CD4-positive, alpha-beta T cell treated with Interleukin-17A for 4 hours (primary cell): ENCODE measurements at regions not wholly inside any gene's neighbourhood (a gene's known extent, or its start where the extent isn't known, plus 50 kb on each side); places are given as distances from the start of the nearest gene placed in this dataset.
"Not testable (repeated sequence)": the region's sequence is repeated elsewhere in the genome, so short reads cannot be mapped to it uniquely, and the experiment has no call there.

Source experiments
- DNase-seq: peaks from one replicate; pipeline ENCODE4 v3.0.0-alpha.2; 2020; ENCODE audit warnings: mixed read lengths

DNA sequence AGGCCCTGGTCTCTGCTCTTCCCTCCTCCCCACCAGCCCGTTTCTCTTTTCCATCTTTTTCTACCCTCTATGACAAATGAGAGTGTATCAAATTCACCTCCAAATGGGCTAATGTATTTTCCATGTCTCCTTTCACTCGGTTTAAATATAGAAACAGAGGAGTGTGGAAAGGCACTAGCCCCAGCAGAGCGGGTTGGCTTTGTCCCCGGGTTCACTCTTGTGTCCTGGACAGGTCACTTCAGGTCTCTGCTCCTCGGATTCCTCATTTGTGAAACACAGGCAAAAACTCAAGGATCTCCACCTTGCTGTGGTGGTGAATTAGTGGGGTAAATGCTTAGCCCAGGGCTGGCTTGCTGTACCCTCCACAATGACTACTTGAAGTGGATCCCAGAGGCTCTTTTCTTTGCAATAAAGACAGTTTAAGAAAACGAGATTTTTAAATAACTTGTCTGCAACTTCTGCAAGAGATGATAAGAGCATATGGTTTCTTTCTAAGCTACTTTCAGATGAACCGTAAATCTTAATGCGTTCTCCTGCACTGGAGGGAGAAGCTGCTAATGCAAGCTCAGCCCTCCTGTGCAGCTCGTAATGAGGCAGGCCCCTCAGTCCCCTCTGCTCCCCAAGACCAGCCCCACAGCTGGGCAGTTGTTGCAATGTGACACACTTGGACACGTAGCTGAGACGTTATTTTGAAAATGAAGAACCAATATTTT, 292.9 kb downstream of the THBS2 start:
- DNase-seq = no peak

- no peak for DNase-seq
These were observed 293.9 kb downstream of the THBS2 start for GRCh38 chr6:168959696-168960095.

GRCh38 chr6:168956884-168957730, 296.5 kb downstream of the THBS2 start:
- peak; percentile 49 for DNase-seq

DNA sequence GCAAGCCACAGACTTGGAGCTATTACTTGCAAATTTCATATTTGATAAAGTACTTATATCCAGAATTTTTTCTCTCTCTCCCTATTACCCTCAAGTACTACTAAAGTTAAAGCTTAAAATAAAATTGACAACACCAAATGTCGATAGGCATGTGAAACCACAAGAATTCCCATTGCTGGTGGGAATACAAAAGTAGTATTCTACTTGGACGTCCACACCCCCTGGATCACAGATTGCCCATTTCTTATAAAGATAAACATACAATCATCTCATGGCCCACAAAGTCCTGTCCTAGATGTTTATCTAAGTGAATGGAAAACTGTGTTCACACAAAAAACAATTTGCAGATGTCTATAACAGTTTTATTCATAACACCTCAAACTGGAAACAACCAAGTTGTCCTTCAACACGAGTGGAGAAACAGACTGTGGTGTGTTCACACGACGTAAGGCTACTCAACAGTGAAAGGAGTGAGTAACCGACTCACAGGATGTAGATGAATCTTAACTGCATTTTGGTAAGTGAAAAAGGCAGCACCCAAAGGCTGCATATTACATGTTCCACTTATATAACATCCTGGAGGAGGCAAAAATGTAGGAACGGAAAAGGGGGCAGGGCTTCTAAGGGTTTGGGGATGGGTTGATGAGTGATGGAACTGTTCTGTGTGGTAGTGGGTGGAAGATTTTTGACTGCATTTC, 297.4 kb downstream of the THBS2 start:
- no peak for DNase-seq

GRCh38 chr6:168953461-168953860, 300.2 kb downstream of the THBS2 start:
- no peak for DNase-seq

GRCh38 chr6:168951217-168951616, 302.4 kb downstream of the THBS2 start:
- no peak for DNase-seq

GRCh38 chr6:168950858-168951214, 302.8 kb downstream of the THBS2 start:
- no peak for DNase-seq

- DNase-seq = no peak
These were observed 303.4 kb downstream of the THBS2 start for GRCh38 chr6:168949981-168950857.

DNA sequence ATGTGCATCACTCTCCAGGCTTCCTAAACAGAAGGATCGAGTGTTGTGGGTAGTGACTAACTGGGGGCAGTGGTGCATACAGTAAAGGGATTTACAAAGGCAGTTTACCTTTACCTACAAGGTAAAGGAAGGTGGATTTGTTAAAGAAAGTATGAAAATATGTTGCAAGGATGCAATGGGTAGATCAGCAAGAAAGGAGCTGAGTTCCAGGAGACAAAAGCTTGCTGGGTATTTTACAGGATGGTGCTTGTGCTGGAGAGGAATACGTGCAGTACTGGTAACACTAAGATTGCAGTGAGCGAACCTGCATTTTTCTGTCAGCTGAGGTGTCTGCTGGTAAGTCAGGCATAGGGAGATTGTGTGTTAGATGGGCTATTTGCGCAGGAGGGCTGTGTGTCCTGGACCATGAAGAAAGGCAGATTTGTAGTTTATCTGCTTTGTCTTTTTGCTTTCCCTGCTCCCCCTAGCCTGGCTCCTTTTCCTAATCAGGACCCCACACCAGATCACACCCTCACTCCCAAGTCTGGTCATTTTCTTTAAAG, 304.6 kb downstream of the THBS2 start:
- no peak for DNase-seq

DNA sequence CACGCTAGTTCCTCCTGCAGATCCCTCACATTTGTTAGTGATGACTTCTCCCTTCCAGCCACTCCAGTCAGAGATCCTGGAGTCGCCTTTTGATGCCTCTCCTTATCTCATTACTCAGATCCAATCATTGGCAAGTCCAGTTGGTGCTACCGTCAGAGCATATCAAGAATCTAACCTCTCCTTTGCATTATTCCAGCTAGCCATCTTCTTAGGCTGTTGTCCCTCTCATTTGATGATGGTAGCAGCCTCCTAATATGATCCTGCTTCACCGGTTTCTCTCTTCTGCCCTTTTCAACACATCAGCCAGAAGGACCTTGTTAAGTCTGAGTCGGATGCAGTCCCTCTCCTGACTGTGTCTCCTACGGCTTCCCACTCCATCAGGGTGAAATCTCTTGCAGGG, 305.6 kb downstream of the THBS2 start:
- DNase-seq = no peak

DNA sequence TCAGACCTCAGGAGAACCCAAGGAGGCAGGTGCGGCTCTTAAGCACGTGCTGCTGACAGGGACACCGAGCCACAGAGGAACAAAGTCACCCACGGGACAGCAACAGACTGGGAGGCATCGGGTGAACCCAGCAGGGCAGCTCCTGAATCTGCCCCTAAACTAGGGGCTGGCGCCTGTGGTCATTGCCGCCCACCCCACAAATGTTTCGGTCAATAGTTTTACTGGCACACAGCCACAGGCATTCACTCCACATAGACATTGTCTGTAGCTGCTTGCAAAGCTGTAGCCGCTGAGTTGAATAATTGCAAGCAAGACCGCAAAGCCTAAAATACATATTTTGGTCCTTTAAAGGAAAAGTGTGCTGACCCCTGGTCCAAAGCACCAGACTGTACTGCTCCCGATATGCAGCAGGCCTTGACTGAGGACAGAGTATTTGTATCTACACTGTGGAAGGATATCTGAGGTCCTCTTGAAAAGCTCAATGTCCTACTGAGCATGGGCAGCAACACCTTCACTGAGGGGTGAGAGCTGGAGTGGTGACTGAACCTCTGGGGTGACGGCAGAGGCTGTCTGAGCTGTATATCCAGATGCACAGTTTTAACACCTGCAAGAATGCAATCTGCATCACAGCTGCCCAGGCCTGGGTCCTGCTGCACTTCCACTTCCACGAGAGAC, 310.3 kb downstream of the THBS2 start:
- DNase-seq = no peak

- no peak for DNase-seq
These were observed 311.0 kb downstream of the THBS2 start for GRCh38 chr6:168942646-168943045.

DNA sequence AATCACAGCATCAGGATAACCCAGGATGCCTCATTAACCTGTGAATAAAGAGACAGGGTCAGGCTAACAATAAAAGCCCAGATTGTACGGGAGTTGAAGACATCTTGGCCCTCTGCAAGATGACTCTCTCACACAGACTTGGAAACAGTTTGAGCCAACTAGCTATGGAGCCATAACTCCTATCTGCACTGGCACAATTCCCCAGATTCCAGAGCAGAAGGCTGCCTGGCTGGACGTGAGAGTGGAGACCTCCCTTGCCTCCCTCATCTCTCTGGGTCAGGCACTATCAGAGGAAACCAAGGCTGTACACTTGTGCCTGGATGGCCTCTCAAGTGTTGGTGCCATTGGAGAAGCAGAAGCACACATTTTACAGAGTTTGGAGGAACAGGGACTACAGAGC, 312.6 kb downstream of the THBS2 start:
- DNase-seq = no peak

DNA sequence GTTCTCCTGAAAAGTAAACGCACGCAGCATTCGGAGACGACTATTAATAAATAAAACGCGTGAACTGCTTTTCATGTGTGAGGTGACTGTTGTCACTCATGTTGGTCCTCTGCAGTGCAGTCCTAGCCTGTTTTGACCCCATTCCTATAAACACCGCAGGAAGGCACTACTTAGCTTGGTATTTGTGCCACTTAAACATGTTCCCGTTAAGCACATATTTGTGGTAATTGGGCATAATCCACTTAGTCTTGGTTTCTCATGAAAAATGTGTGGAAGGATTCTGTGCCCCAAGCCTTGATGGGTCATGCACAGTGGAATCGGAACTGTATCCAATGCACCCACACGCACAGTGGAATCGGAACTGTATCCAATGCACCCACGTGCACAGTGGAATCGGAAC, 313.9 kb downstream of the THBS2 start:
- no peak for DNase-seq

- no peak for DNase-seq
These were observed 314.6 kb downstream of the THBS2 start for GRCh38 chr6:168939041-168939440.

- no peak for DNase-seq
These were observed 315.1 kb downstream of the THBS2 start for GRCh38 chr6:168938546-168938945.

DNA sequence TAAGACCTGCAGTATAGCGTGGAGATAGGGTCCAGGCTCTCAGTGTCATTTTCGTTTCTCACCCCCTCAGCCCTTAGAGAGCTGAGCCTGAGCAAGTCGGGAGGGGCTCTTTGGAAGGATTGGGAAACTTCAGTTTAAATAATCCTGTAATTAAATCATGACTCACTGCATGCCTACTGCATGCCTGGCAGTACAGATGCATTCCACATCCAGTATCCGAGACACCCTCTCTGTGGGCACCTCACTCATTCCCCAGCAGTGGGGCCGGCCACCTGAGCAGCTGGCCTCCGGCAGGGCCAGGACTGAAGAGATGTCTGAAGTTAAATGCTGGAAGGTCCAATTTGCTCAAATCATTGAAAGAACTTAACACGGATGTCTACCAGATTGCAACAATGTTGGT, 316.6 kb downstream of the THBS2 start:
- DNase-seq = no peak

DNA sequence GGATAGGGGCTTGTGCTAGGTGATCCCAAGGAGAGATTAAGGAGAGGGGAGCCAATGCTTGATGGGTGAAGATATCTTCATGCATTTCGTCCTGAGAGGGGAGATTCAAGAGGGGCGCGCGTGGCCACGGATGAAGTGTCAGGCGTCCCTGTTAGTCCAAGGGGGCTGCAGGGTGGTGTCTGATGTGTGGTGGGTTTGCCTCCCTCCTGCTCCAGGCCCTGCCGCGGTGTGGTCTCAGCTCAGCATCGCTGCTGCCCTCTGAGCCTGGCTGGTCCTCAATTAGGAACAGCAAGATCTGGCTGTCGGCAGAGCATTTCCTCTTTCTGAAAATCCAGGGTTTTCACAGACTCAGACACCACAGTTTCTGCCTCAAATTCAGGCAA, 318.0 kb downstream of the THBS2 start:
- DNase-seq = no peak

DNA sequence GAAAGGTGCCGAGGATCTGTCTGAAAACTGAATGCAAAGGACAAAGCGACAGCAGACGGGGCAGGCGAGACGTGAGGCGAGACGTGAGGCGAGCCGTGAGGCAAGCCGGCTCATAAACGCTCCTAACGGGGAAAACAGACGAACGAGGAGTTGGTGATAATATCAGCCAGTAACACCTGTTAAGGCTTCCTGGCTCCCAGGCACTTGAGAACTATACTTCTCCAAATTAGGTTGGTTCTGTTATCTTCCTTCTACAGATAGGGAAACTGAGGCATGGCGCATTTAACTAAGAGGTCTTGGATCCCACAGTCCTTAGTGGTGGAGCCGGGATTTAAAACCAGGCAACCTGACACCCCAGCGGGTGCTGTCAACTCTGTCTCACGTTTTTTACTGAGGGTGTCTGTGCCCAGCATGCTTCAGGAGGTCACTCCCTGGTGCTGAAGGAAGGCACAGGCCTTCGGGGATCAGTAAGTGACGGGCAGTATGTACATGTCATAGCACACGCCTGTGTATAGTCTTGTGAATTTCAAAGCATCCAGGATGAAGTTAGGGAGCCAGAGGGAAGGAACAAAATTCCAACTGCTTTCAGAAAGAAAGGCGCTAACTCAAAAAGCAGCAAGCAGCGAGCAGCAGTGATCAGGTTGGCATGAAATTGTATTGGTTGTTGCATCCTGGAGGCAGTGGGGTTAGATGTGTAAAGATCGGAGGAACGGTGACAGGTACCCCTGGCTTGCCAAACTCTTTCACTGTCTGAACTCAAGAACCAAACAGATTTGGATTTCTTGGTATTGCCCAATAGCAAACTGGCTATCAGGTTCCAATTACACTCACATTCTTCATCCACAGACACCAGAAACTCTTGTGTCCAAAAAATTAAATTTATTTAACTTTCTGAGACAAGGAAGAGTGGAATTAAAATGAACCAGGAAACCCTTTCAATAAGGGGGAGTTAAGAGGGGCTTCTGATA, 318.7 kb downstream of the THBS2 start:
- no peak for DNase-seq

- DNase-seq = not testable (repeated sequence)
These were observed 321.5 kb downstream of the THBS2 start for GRCh38 chr6:168932171-168932570.

DNA sequence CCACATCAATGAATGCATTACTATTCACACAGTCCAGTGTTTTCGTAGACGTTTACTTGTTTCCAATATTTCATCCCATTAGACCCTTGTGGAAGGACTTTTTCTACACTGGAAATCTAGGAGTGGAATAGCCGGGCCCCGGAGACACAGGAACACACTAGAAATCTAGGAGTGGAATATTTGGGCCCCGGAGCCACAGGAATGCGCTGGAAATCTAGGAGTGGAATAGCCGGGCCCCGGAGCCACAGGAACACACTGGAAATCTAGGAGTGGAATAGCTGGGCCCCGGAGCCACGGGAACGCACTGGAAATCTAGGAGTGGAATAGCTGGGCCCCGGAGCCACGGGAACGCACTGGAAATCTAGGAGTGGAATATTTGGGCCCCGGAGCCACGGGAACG, 322.6 kb downstream of the THBS2 start:
- not testable (repeated sequence) for DNase-seq
